K562 (cell line): ENCODE measurements at regions not wholly inside any gene's neighbourhood (a gene's known extent, or its start where the extent isn't known, plus 50 kb on each side); places are given as distances from the start of the nearest gene placed in this dataset.

Source experiments
- CBX5 ChIP-seq: IDR thresholded peaks from 2 replicates; pipeline ENCODE4 v1.6.1; 2014; ENCODE audit warnings: low read depth, borderline replicate concordance
- HDAC2 ChIP-seq: fragments of 450-650 bp; IDR thresholded peaks from 2 replicates; pipeline ENCODE4 v1.6.1; 2016; ENCODE audit warnings: mild to moderate bottlenecking
- MXI1 ChIP-seq: IDR thresholded peaks from 2 replicates; pipeline ENCODE4 v1.6.1; 2011; ENCODE audit warnings: low read depth, mild to moderate bottlenecking, improper control_type of control experiment, low read length
- NR1H2 ChIP-seq: sonication (generic); formaldehyde crosslinking; IDR thresholded peaks from 2 replicates; pipeline ENCODE4 v1.4.0; 2020; ENCODE audit warnings: mild to moderate bottlenecking, missing genetic modification reagents
- NR2C2 ChIP-seq, 2 experiments: fragments of 200-800 bp in 1 of 2; sonication (Bioruptor generic) in 1 of 2; sonication (generic) in 1 of 2; formaldehyde crosslinking in 1 of 2; IDR thresholded peaks; 2 replicates each; pipeline versions ENCODE4 v1.6.1 to v1.8.0; 2016 to 2022; ENCODE audit warnings: mild to moderate bottlenecking in 1 of 2, missing compliant biosample characterization in 1 of 2, missing genetic modification characterization in 1 of 2, missing genetic modification reagents in 1 of 2
- POLR2A ChIP-seq: fragments of 450-650 bp; conservative IDR thresholded peaks from 2 replicates; pipeline ENCODE4 v1.6.1; 2016
- ZC3H11A ChIP-seq: IDR thresholded peaks from 2 replicates; pipeline ENCODE4 v1.6.1; 2012; ENCODE audit warnings: low read depth, low read length, improper control_type of control experiment
- TF ChIP-seq, protein P1 (sequence below), 3 experiments: IDR thresholded peaks in 2 of 3; conservative IDR thresholded peaks in 1 of 3; 2 replicates each; pipeline ENCODE4 v1.5.1; 2011 to 2012; ENCODE audit warnings: low read length in 3 of 3, mild to moderate bottlenecking in 3 of 3, control low read depth in 2 of 3, improper control_type of control experiment in 1 of 3, inconsistent platforms in 1 of 3, low read depth in 1 of 3, mixed read lengths in 1 of 3, moderate library complexity in 1 of 3; ENCODE audit not compliant: insufficient read depth in 2 of 3

DNA sequence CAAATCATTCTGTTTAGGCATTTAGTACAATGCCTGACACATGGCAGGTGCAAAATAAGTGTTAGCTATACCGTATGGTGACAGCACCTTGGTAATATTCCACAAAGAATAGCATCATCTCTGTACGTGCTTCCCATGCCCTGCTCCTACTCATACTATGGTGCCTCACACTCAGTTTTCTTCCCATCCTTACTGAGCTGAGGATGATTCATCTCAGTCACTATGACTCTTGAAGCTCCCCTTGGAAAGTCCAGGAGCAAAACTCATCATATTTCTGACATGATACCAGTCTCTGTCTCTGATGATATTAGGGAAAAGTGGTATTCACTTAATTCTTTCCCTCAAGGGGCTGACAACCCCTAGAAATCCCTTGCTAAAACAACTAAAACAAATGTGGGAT is 423.3 kb downstream of the EFNA5 start:
- TF ChIP-seq NR1H2 = no peak
- no peak for TF ChIP-seq MXI1
- no peak for TF ChIP-seq CBX5
- TF ChIP-seq, protein P1, sequence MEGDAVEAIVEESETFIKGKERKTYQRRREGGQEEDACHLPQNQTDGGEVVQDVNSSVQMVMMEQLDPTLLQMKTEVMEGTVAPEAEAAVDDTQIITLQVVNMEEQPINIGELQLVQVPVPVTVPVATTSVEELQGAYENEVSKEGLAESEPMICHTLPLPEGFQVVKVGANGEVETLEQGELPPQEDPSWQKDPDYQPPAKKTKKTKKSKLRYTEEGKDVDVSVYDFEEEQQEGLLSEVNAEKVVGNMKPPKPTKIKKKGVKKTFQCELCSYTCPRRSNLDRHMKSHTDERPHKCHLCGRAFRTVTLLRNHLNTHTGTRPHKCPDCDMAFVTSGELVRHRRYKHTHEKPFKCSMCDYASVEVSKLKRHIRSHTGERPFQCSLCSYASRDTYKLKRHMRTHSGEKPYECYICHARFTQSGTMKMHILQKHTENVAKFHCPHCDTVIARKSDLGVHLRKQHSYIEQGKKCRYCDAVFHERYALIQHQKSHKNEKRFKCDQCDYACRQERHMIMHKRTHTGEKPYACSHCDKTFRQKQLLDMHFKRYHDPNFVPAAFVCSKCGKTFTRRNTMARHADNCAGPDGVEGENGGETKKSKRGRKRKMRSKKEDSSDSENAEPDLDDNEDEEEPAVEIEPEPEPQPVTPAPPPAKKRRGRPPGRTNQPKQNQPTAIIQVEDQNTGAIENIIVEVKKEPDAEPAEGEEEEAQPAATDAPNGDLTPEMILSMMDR (IDR thresholded peaks at IDR 0.05 in 2 of 3, conservative IDR thresholded peaks at IDR 0.05 in 1 of 3; ENCODE audit: insufficient read depth in 2 of 3, low read depth in 1 of 3, low read length in 3 of 3) = no peak
- TF ChIP-seq POLR2A = no peak
- no peak for TF ChIP-seq HDAC2
- no peak for TF ChIP-seq NR2C2 (CRISPR knock-in tag; IDR thresholded peaks at IDR 0.05)
- no peak for TF ChIP-seq NR2C2 (tag; IDR thresholded peaks at IDR 0.05)
- no peak for TF ChIP-seq ZC3H11A
